Liver (tissue), 3 donors: ENCODE measurements at regions not wholly inside any gene's neighbourhood (a gene's known extent, or its start where the extent isn't known, plus 50 kb on each side); places are given as distances from the start of the nearest gene placed in this dataset.

Source experiments
- ATF3 ChIP-seq: IDR thresholded peaks from 2 replicates; pipeline ENCODE4 v1.6.1; 2016; ENCODE audit warnings: antibody characterized with exemption
- CTCF ChIP-seq: fragments of 150-350 bp; IDR thresholded peaks from 2 replicates; pipeline ENCODE4 v1.5.1; 2017; ENCODE audit warnings: improper control_type of control experiment, low read depth, low read length; ENCODE audit not compliant: missing input control
- FOXA1 ChIP-seq: IDR thresholded peaks from 2 replicates; pipeline ENCODE4 v1.6.1; 2016; ENCODE audit warnings: antibody characterized with exemption
- GABPA ChIP-seq, 2 donors: IDR thresholded peaks in 1 of 2; conservative IDR thresholded peaks in 1 of 2; 2 replicates each; pipeline ENCODE4 v1.6.1; 2016; ENCODE audit warnings: antibody characterized with exemption in 2 of 2, mild to moderate bottlenecking in 1 of 2, moderate library complexity in 1 of 2
- HNF4A ChIP-seq, 2 donors: conservative IDR thresholded peaks; 2 replicates each; pipeline ENCODE4 v1.6.1; 2016; ENCODE audit warnings: antibody characterized with exemption in 2 of 2, mild to moderate bottlenecking in 2 of 2
- JUND ChIP-seq, 2 donors: IDR thresholded peaks; 2 replicates each; pipeline ENCODE4 v1.6.1; 2016; ENCODE audit warnings: antibody characterized with exemption in 2 of 2
- MAX ChIP-seq: IDR thresholded peaks from 2 replicates; pipeline ENCODE4 v1.6.1; 2016; ENCODE audit warnings: antibody characterized with exemption
- RAD21 ChIP-seq, 2 donors: IDR thresholded peaks; 2 replicates each; pipeline ENCODE4 v1.6.1; 2016; ENCODE audit warnings: antibody characterized with exemption in 2 of 2, mild to moderate bottlenecking in 2 of 2
- REST ChIP-seq: IDR thresholded peaks from 2 replicates; pipeline ENCODE4 v1.6.1; 2016; ENCODE audit warnings: antibody characterized with exemption, mild to moderate bottlenecking
- RXRA ChIP-seq, 2 donors: IDR thresholded peaks; 2 replicates each; pipeline ENCODE4 v1.6.1; 2017 to 2018; ENCODE audit warnings: antibody characterized with exemption in 2 of 2, mild to moderate bottlenecking in 1 of 2
- TAF1 ChIP-seq: conservative IDR thresholded peaks from 2 replicates; pipeline ENCODE4 v1.6.1; 2016; ENCODE audit warnings: antibody characterized with exemption, mild to moderate bottlenecking
- YY1 ChIP-seq: IDR thresholded peaks from 2 replicates; pipeline ENCODE4 v1.6.1; 2016; ENCODE audit warnings: antibody characterized with exemption, mild to moderate bottlenecking
- ZBTB33 ChIP-seq: IDR thresholded peaks from 2 replicates; pipeline ENCODE4 v1.6.1; 2016; ENCODE audit warnings: antibody characterized with exemption
- donor health status: healthy.
- donor health status: healthy.

- TF ChIP-seq REST (no peak), CTCF (no peak), FOXA1 (no peak), GABPA (IDR thresholded peaks at IDR 0.05 in 1 of 2, conservative IDR thresholded peaks at IDR 0.05 in 1 of 2) (no peak), YY1 (no peak), ZBTB33 (no peak), JUND (IDR thresholded peaks at IDR 0.05) (no peak), TAF1 (no peak), ATF3 (no peak), RAD21 (IDR thresholded peaks at IDR 0.05) (no peak), MAX (no peak), RXRA (IDR thresholded peaks at IDR 0.05) (no peak), HNF4A (conservative IDR thresholded peaks at IDR 0.05) (no peak)
These were observed 58.9 kb upstream of the NXF3 start for GRCh38 chrX:103151799-103152198.
